Suprapubic skin (tissue), 4 donors: ENCODE measurements at regions not wholly inside any gene's neighbourhood (a gene's known extent, or its start where the extent isn't known, plus 50 kb on each side); places are given as distances from the start of the nearest gene placed in this dataset.

Source experiments
- DNase-seq, 2 donors: peaks; one replicate each; pipeline ENCODE4 v3.0.0-alpha.2; 2019; ENCODE audit warnings: low spot score in 2 of 2
- H3K27ac ChIP-seq: fragments of 200-600 bp; sonication (generic); one replicate; pipeline ENCODE4 v1.5.1; 2019
- H3K27me3 ChIP-seq: fragments of 200-600 bp; sonication (generic); one replicate; pipeline ENCODE4 v1.5.1; 2019
- H3K36me3 ChIP-seq: fragments of 200-600 bp; sonication (generic); one replicate; pipeline ENCODE4 v1.5.1; 2019
- H3K4me1 ChIP-seq: fragments of 200-600 bp; sonication (generic); one replicate; pipeline ENCODE4 v1.5.1; 2019
- H3K4me3 ChIP-seq: fragments of 200-600 bp; sonication (generic); one replicate; pipeline ENCODE4 v1.5.1; 2019; ENCODE audit warnings: mild to moderate bottlenecking
- H3K9me3 ChIP-seq: fragments of 200-600 bp; sonication (generic); one replicate; pipeline ENCODE4 v1.5.1; 2019
- CTCF ChIP-seq, 2 donors: fragments of 200-600 bp in 1 of 2; fragments of 450-650 bp in 1 of 2; sonication (generic) in 1 of 2; IDR thresholded peaks; one replicate each; pipeline ENCODE4 v1.5.1; 2016 to 2019; ENCODE audit warnings: antibody characterized with exemption in 2 of 2, mild to moderate bottlenecking in 1 of 2, moderate library complexity in 1 of 2
- EP300 ChIP-seq: sonication (generic); formaldehyde crosslinking; IDR thresholded peaks from one replicate; pipeline ENCODE4 v1.6.1; 2017; ENCODE audit warnings: antibody characterized with exemption
- POLR2A ChIP-seq, 2 donors: fragments of 450-650 bp; IDR thresholded peaks; one replicate each; pipeline ENCODE4 v1.6.1; 2017; ENCODE audit warnings: antibody characterized with exemption in 2 of 2, mild to moderate bottlenecking in 2 of 2, moderate library complexity in 2 of 2
- POLR2AphosphoS5 ChIP-seq, 3 donors: sonication (generic); formaldehyde crosslinking; IDR thresholded peaks; one replicate each; pipeline ENCODE4 v1.6.1; 2017; ENCODE audit warnings: antibody characterized with exemption in 3 of 3
- WGBS: methylation state at CpG from one replicate; pipeline ENCODE4 v1.1.5; 2018; 5-methylcytosine and 5-hydroxymethylcytosine counted together

GRCh38 chr1:115452600-115453329, 114.7 kb upstream of the NGF start:
- Histone ChIP-seq H3K27me3 (no peaks in the 10 kb centered on the region), H3K27ac (no peak overlapping the region), H3K4me3 (no peak overlapping the region), H3K9me3 (no peaks in the 10 kb centered on the region), H3K4me1 (peaks cover 10% of the 10 kb centered on the region), H3K36me3 (no peaks in the 10 kb centered on the region)
- TF ChIP-seq POLR2AphosphoS5 (IDR thresholded peaks at IDR 0.05), result no peak
- TF ChIP-seq CTCF (IDR thresholded peaks at IDR 0.05), result no peak
- no peak for DNase-seq
- WGBS, result 91% methylated on average over 6 of the region's 6 CpGs

GRCh38 chr1:115450501-115451040, 112.5 kb upstream of the NGF start:
- TF ChIP-seq EP300 (no peak), POLR2AphosphoS5 (IDR thresholded peaks at IDR 0.05) (no peak), CTCF (IDR thresholded peaks at IDR 0.05) (no peak), POLR2A (IDR thresholded peaks at IDR 0.05) (no peak)
- Histone ChIP-seq H3K27ac (no peak overlapping the region), H3K4me1 (peaks cover 10% of the 10 kb centered on the region), H3K9me3 (no peaks in the 10 kb centered on the region), H3K4me3 (no peak overlapping the region), H3K36me3 (no peaks in the 10 kb centered on the region), H3K27me3 (no peaks in the 10 kb centered on the region)
- 68% methylated on average over 6 of the region's 6 CpGs for WGBS
- no peak for DNase-seq

- Histone ChIP-seq H3K27me3 (no peaks in the 10 kb centered on the region), H3K4me3 (no peak overlapping the region), H3K36me3 (no peaks in the 10 kb centered on the region), H3K27ac (no peak overlapping the region), H3K9me3 (no peaks in the 10 kb centered on the region), H3K4me1 (no peaks in the 10 kb centered on the region)
- no peak for DNase-seq
- WGBS, result 90% methylated on average over 5 of the region's 5 CpGs
- TF ChIP-seq EP300 (no peak), POLR2AphosphoS5 (IDR thresholded peaks at IDR 0.05) (no peak), POLR2A (IDR thresholded peaks at IDR 0.05) (no peak), CTCF (IDR thresholded peaks at IDR 0.05) (no peak)
Observed at GRCh38 chr1:115448282-115449044, 110.4 kb upstream of the NGF start.

GRCh38 chr1:115447672-115448071, 109.6 kb upstream of the NGF start:
- H3K27ac ChIP-seq, result no peak overlapping the region
- TF ChIP-seq POLR2AphosphoS5 (IDR thresholded peaks at IDR 0.05), result no peak
- TF ChIP-seq EP300, result no peak
- H3K4me1 ChIP-seq, result no peaks in the 10 kb centered on the region
- no peaks in the 10 kb centered on the region for H3K27me3 ChIP-seq
- no peak for DNase-seq
- WGBS, result 35% methylated on average over 3 of the region's 3 CpGs
- H3K4me3 ChIP-seq, result no peak overlapping the region
- no peaks in the 10 kb centered on the region for H3K36me3 ChIP-seq
- H3K9me3 ChIP-seq, result no peaks in the 10 kb centered on the region

GRCh38 chr1:115445090-115445489, 107.0 kb upstream of the NGF start:
- no peaks in the 10 kb centered on the region for H3K36me3 ChIP-seq
- no peak overlapping the region for H3K4me3 ChIP-seq
- no peaks in the 10 kb centered on the region for H3K4me1 ChIP-seq
- H3K27me3 ChIP-seq, result no peaks in the 10 kb centered on the region
- no peak for DNase-seq
- no peaks in the 10 kb centered on the region for H3K9me3 ChIP-seq
- H3K27ac ChIP-seq, result no peak overlapping the region
- no peak for TF ChIP-seq POLR2A (IDR thresholded peaks at IDR 0.05)
- TF ChIP-seq POLR2AphosphoS5 (IDR thresholded peaks at IDR 0.05), result no peak
- no peak for TF ChIP-seq EP300
- TF ChIP-seq CTCF (IDR thresholded peaks at IDR 0.05), result no peak
